Body of pancreas (tissue), 4 donors: ENCODE measurements at regions not wholly inside any gene's neighbourhood (a gene's known extent, or its start where the extent isn't known, plus 50 kb on each side); places are given as distances from the start of the nearest gene placed in this dataset.

ENCODE experiments used
- ATAC-seq: fragments of 150-250 bp; one replicate; pipeline ENCODE4 v1.9.1; 2016
- DNase-seq, 4 donors: peaks; one replicate each; pipeline ENCODE4 v3.0.0-alpha.2; 2019
- H3K27ac ChIP-seq, 4 donors: fragments of 200-600 bp; sonication (generic); 1 replicate in 3 of 4; 2 replicates in 1 of 4; pipeline versions ENCODE4 v1.5.1 to v1.6.1; 2016 to 2019; ENCODE audit warnings: mild to moderate bottlenecking in 1 of 4, mixed read lengths in 1 of 4, moderate library complexity in 1 of 4
- H3K27me3 ChIP-seq, 2 donors: fragments of 200-600 bp; sonication (generic); one replicate each; pipeline ENCODE4 v1.6.0; 2016; ENCODE audit warnings: mild to moderate bottlenecking in 1 of 2
- H3K36me3 ChIP-seq, 2 donors: fragments of 200-600 bp; sonication (generic); replicated peaks in 1 of 2; 2 replicates each; pipeline ENCODE4 v1.5.1; 2016; ENCODE audit warnings: low read depth in 2 of 2; ENCODE audit not compliant: insufficient read depth in 1 of 2
- H3K4me1 ChIP-seq: fragments of 200-600 bp; sonication (generic); one replicate; pipeline ENCODE4 v1.6.0; 2016
- H3K4me3 ChIP-seq, 2 donors: fragments of 200-600 bp; sonication (generic); 1 replicate in 1 of 2; 2 replicates in 1 of 2; pipeline ENCODE4 v1.5.1; 2016 to 2019
- H3K9me3 ChIP-seq, 3 donors: fragments of 200-600 bp; sonication (generic); 1 replicate in 2 of 3; 2 replicates in 1 of 3; pipeline ENCODE4 v1.5.1; 2016
- POLR2A ChIP-seq, 3 donors: fragments of 450-650 bp; IDR thresholded peaks; one replicate each; pipeline ENCODE4 v1.6.1; 2016; ENCODE audit warnings: antibody characterized with exemption in 3 of 3, mild to moderate bottlenecking in 2 of 3
- WGBS, 2 donors: methylation state at CpG; one replicate each; pipeline ENCODE4 v1.1.5; 2017; 5-methylcytosine and 5-hydroxymethylcytosine counted together
- intact Hi-C: fragments of 100-400 bp; cut with DNase I; formaldehyde crosslinking; loops from one replicate; pipeline ENCODE4 v1.15.1; 2023
- TF ChIP-seq, protein P1 (sequence below), 7 experiments: fragments of 450-650 bp in 4 of 7; fragments of 200-600 bp in 3 of 7; sonication (generic) in 3 of 7; IDR thresholded peaks; one replicate each; pipeline ENCODE4 v1.5.1; 2016 to 2019; ENCODE audit warnings: antibody characterized with exemption in 7 of 7

DNA sequence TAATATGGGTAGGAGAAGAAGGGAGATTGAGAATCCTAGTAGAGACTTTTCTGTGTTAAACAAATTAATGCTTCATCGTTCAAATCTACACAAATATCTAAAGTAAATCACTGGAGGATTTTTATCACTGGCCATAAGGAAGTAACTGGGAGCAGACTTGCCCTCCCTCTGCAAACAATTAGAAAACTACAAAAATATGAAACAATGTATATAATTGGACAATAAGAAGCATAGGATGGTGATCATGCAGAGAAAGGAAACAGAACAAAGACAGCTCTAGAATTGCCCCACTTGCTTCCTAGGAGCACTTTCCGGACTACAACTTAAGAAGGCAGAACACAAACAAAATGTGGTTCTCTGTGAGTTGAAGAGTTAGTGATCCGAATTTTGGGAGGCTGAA, 452.7 kb upstream of the KLHL29 start:
- ATAC-seq = no peak

DNA sequence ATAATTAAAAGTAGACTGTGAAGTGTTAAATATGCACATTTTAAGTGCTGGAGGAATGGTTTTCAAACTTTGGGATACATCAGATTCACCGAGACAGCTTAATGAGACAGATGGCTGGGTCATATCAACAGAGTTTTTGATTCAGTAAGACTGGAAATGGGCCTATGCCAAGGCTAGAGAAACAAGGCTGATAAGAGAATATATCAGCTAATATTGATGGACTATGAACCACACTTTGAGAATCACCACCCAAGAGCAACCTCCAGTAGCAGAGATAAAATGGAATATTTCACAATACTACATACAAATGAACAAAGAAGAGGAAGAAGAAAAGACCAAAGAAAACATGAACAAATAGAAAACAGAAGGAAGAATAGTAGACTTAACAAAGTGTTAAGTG, 450.2 kb upstream of the KLHL29 start:
- Histone ChIP-seq H3K9me3 (no peaks in the 10 kb centered on the region), H3K36me3 (no peaks in the 10 kb centered on the region), H3K27ac (no peak overlapping the region), H3K27me3 (no peaks in the 10 kb centered on the region), H3K4me3 (no peak overlapping the region), H3K4me1 (no peaks in the 10 kb centered on the region)
- no peak for TF ChIP-seq POLR2A (IDR thresholded peaks at IDR 0.05)
- TF ChIP-seq, protein P1, sequence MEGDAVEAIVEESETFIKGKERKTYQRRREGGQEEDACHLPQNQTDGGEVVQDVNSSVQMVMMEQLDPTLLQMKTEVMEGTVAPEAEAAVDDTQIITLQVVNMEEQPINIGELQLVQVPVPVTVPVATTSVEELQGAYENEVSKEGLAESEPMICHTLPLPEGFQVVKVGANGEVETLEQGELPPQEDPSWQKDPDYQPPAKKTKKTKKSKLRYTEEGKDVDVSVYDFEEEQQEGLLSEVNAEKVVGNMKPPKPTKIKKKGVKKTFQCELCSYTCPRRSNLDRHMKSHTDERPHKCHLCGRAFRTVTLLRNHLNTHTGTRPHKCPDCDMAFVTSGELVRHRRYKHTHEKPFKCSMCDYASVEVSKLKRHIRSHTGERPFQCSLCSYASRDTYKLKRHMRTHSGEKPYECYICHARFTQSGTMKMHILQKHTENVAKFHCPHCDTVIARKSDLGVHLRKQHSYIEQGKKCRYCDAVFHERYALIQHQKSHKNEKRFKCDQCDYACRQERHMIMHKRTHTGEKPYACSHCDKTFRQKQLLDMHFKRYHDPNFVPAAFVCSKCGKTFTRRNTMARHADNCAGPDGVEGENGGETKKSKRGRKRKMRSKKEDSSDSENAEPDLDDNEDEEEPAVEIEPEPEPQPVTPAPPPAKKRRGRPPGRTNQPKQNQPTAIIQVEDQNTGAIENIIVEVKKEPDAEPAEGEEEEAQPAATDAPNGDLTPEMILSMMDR (IDR thresholded peaks at IDR 0.05) = no peak
- intact Hi-C loops = no loop called here
- DNase-seq (no peak), ATAC-seq (no peak)
- WGBS, 2 donors = 33 to 46% methylated on average over 1 of the region's 1 CpG

More for the DNA sequence above, 452.7 kb upstream of the KLHL29 start:
- Histone ChIP-seq H3K36me3 (no peaks in the 10 kb centered on the region), H3K27ac (no peak overlapping the region), H3K4me3 (no peak overlapping the region), H3K9me3 (no peaks in the 10 kb centered on the region), H3K27me3 (no peaks in the 10 kb centered on the region), H3K4me1 (no peaks in the 10 kb centered on the region)
- no peak for TF ChIP-seq POLR2A (IDR thresholded peaks at IDR 0.05)
- TF ChIP-seq, protein P1 (IDR thresholded peaks at IDR 0.05) = no peak
- WGBS, 2 donors = 50 to 55% methylated on average over 3 of the region's 3 CpGs
- DNase-seq = no peak
- intact Hi-C loops = no loop called here

DNA sequence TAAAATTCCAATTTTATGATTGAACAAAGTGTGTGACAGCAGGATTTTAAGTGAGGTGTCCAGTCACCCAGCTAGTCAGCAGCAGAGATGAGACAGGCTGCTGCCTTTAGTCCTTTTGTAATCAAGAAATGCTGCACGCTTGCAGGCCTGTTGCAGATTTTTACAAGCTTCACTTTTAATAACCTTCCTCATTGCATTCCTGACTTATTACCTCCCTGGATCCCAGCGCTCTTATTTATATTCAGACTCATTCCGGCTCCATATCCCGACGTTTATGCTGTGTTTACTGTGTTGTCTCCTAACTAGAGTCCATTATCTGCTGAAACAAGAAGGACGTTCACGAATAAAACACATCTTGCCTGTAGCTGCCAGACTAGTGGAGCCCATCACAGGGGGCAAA, 442.5 kb upstream of the KLHL29 start:
- Histone ChIP-seq H3K27ac (no peak overlapping the region), H3K9me3 (no peaks in the 10 kb centered on the region), H3K4me1 (no peaks in the 10 kb centered on the region), H3K27me3 (no peaks in the 10 kb centered on the region), H3K36me3 (no peaks in the 10 kb centered on the region), H3K4me3 (no peak overlapping the region)
- DNase-seq = no peak
- ATAC-seq = no peak
- 68 to 71% methylated on average over 7 of the region's 7 CpGs for WGBS, 2 donors
- intact Hi-C loops = no loop called here
- TF ChIP-seq POLR2A (IDR thresholded peaks at IDR 0.05) = no peak
- TF ChIP-seq, protein P1 (IDR thresholded peaks at IDR 0.05) = no peak

DNA sequence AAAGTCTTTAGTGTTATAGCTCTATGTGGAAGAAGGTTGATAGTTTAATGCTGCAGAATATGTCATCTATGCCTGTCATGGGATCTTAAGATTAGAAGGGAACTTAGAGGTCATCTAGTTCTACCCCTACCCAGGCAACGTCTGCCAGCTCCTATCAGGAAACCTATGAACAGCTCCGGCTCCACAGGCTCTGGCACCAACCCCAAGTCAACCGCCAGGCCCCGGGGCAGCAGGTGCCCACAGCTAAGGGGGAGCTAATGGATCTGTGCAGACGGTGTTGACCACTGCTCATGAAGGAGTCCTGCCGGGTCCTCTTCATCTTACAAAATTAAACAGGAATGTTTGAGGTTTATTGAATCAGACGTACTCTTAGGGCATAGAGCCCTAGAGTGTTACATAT, 440.8 kb upstream of the KLHL29 start:
- H3K36me3 ChIP-seq = no peaks in the 10 kb centered on the region
- H3K4me3 ChIP-seq = no peak overlapping the region
- 65 to 72% methylated on average over 7 of the region's 7 CpGs for WGBS, 2 donors
- no peak overlapping the region for H3K27ac ChIP-seq
- H3K4me1 ChIP-seq = no peaks in the 10 kb centered on the region
- intact Hi-C loops = no loop called here
- no peak for TF ChIP-seq POLR2A (IDR thresholded peaks at IDR 0.05)
- TF ChIP-seq, protein P1 (IDR thresholded peaks at IDR 0.05) = no peak
- DNase-seq (no peak), ATAC-seq (no peak)
- H3K9me3 ChIP-seq = no peaks in the 10 kb centered on the region
- no peaks in the 10 kb centered on the region for H3K27me3 ChIP-seq

DNA sequence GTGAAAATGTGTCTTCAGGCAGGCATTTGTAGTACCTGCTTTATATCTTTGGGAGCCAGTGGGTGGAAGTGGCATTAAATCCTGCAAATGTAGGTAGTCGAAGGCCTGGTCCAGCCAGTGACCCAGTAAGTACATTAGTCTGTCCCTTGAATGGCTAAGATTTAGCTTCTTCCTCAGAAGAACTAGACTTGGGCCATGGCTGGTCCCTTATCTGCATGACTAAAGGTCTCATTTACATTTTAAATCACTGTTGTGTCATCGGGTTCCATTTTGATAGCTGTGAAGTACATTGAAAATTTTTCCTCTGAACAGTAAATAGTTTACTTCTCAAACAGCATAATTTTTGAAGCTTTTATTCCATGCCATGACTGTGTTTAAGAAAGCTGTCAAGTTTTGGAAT, 438.4 kb upstream of the KLHL29 start:
- WGBS, 2 donors = 73 to 91% methylated on average over 2 of the region's 2 CpGs
- Histone ChIP-seq H3K9me3 (no peaks in the 10 kb centered on the region), H3K36me3 (no peaks in the 10 kb centered on the region), H3K4me1 (no peaks in the 10 kb centered on the region), H3K27me3 (no peaks in the 10 kb centered on the region), H3K27ac (no peak overlapping the region), H3K4me3 (no peak overlapping the region)
- DNase-seq = no peak
- intact Hi-C loops = no loop called here
- no peak for ATAC-seq
- TF ChIP-seq POLR2A (IDR thresholded peaks at IDR 0.05) = no peak
